Left ventricle myocardium superior (tissue), 1 donor: ENCODE measurements at regions not wholly inside any gene's neighbourhood (a gene's known extent, or its start where the extent isn't known, plus 50 kb on each side); places are given as distances from the start of the nearest gene placed in this dataset.
"Not testable (repeated sequence)": the region's sequence is repeated elsewhere in the genome, so short reads cannot be mapped to it uniquely, and the experiment has no call there.

Source experiments
- ATAC-seq: fragments of 200-7000 bp; cut with Tn5 transposase; one replicate; pipeline ENCODE4 v1.9.1; 2020; ENCODE audit warnings: mild to moderate bottlenecking, moderate library complexity
- DNase-seq: peaks from one replicate; pipeline ENCODE4 v3.0.0-alpha.2; 2020
- intact Hi-C: fragments of 100-400 bp; cut with micrococcal nuclease; formaldehyde crosslinking; loops from one replicate; pipeline ENCODE4 v1.11.0; 2022
- donor health status: DM: no; HTN: yes; CAD: no; lungs with severe emphysema.

- ATAC-seq, DNase-seq, intact Hi-C loops: not testable (repeated sequence)
These were observed 891.3 kb upstream of the EPHA5 start for GRCh38 chr4:66561465-66562053.

GRCh38 chr4:66558651-66559050 lies 888.4 kb upstream of the EPHA5 start:
- DNase-seq (no peak), ATAC-seq (no peak)
- intact Hi-C loops: no loop called here

- ATAC-seq: no peak
- intact Hi-C loops: no loop called here
- no peak for DNase-seq
These were observed 886.5 kb upstream of the EPHA5 start for GRCh38 chr4:66556651-66557278.

- intact Hi-C loops: no loop called here
- no peak for ATAC-seq
- DNase-seq: no peak
These were observed 885.0 kb upstream of the EPHA5 start for GRCh38 chr4:66555301-66555700.

GRCh38 chr4:66554826-66555225 lies 884.5 kb upstream of the EPHA5 start:
- DNase-seq (no peak), ATAC-seq (no peak)
- intact Hi-C loops: no loop called here

- intact Hi-C loops, ATAC-seq, DNase-seq: not testable (repeated sequence)
These were observed 875.0 kb upstream of the EPHA5 start for GRCh38 chr4:66545301-66545700.

GRCh38 chr4:66544281-66544680 lies 874.0 kb upstream of the EPHA5 start:
- DNase-seq: no peak
- no peak for ATAC-seq
- intact Hi-C loops: no loop called here

GRCh38 chr4:66539745-66540144 lies 869.5 kb upstream of the EPHA5 start:
- intact Hi-C loops: no loop called here
- DNase-seq (no peak), ATAC-seq (no peak)

GRCh38 chr4:66524781-66525180 lies 854.5 kb upstream of the EPHA5 start:
- ATAC-seq (no peak), DNase-seq (no peak)
- intact Hi-C loops: no loop called here

- DNase-seq (no peak), ATAC-seq (no peak)
- intact Hi-C loops: no loop called here
These were observed 852.0 kb upstream of the EPHA5 start for GRCh38 chr4:66522244-66522643.

- intact Hi-C loops: no loop called here
- ATAC-seq (no peak), DNase-seq (no peak)
These were observed 846.7 kb upstream of the EPHA5 start for GRCh38 chr4:66516940-66517339.

GRCh38 chr4:66506985-66507384 lies 836.7 kb upstream of the EPHA5 start:
- DNase-seq: no peak
- intact Hi-C loops: no loop called here
- no peak for ATAC-seq

GRCh38 chr4:66501997-66502396 lies 831.7 kb upstream of the EPHA5 start:
- intact Hi-C loops: no loop called here
- DNase-seq: no peak
- no peak for ATAC-seq

- intact Hi-C loops: no loop called here
- ATAC-seq: no peak
- DNase-seq: no peak
These were observed 820.4 kb upstream of the EPHA5 start for GRCh38 chr4:66490729-66491128.

- DNase-seq (no peak), ATAC-seq (no peak)
- intact Hi-C loops: no loop called here
These were observed 819.6 kb upstream of the EPHA5 start for GRCh38 chr4:66489783-66490452.

- DNase-seq: no peak
- ATAC-seq: no peak
- intact Hi-C loops: no loop called here
These were observed 819.1 kb upstream of the EPHA5 start for GRCh38 chr4:66489370-66489769.

GRCh38 chr4:66486068-66486467 lies 815.8 kb upstream of the EPHA5 start:
- intact Hi-C loops: no loop called here
- ATAC-seq (no peak), DNase-seq (no peak)

GRCh38 chr4:66482186-66482585 lies 811.9 kb upstream of the EPHA5 start:
- intact Hi-C loops: no loop called here
- ATAC-seq: no peak
- no peak for DNase-seq

- no peak for ATAC-seq
- no peak for DNase-seq
- intact Hi-C loops: no loop called here
These were observed 805.3 kb upstream of the EPHA5 start for GRCh38 chr4:66475596-66475995.

- ATAC-seq (no peak), DNase-seq (no peak)
- intact Hi-C loops: no loop called here
These were observed 794.8 kb upstream of the EPHA5 start for GRCh38 chr4:66465111-66465510.

- ATAC-seq, intact Hi-C loops, DNase-seq: not testable (repeated sequence)
These were observed 792.6 kb upstream of the EPHA5 start for GRCh38 chr4:66462890-66463289.
